A673 (cell line): ENCODE measurements at regions not wholly inside any gene's neighbourhood (a gene's known extent, or its start where the extent isn't known, plus 50 kb on each side); places are given as distances from the start of the nearest gene placed in this dataset.

Experiments
- BruUV-seq: library from RNA; stranded (reverse); fragments of 400-500 nt; replicated peaks from 2 replicates; lab custom pipeline; 2021; lab: Mats Ljungman, UMichigan
- CTCF ChIA-PET: fragments of 300-600 bp; sonication (Branson Sonifier 250); formaldehyde crosslinking; loops from one replicate; lab custom pipeline; 2022; ENCODE audit warnings: antibody characterized with exemption; lab: Charles Lee
- POLR2A ChIA-PET: fragments of 300-600 bp; sonication (Branson Sonifier 250); formaldehyde crosslinking; loops from one replicate; lab custom pipeline; 2022; ENCODE audit warnings: antibody characterized with exemption; ENCODE audit not compliant: low non-redundant PET; lab: Charles Lee
- DNase-seq: peaks from one replicate; pipeline ENCODE4 v3.0.0-alpha.2; 2015; ENCODE audit warnings: low spot score
- H3K27ac ChIP-seq: fragments of 200-600 bp; sonication (generic); 2 replicates; pipeline ENCODE4 v1.5.1; 2016; ENCODE audit warnings: mixed run types, low read depth, mild to moderate bottlenecking, mixed read lengths, antibody characterized with exemption, low read length; ENCODE audit not compliant: poor library complexity, severe bottlenecking
- H3K27me3 ChIP-seq: fragments of 200-600 bp; sonication (generic); replicated peaks from 2 replicates; pipeline ENCODE4 v1.6.1; 2017; ENCODE audit warnings: mixed run types, low read depth, mild to moderate bottlenecking, mixed read lengths, antibody characterized with exemption, low read length; ENCODE audit not compliant: insufficient read depth, poor library complexity
- H3K36me3 ChIP-seq: fragments of 200-600 bp; sonication (generic); 2 replicates; pipeline ENCODE4 v1.6.1; 2016; ENCODE audit warnings: mixed run types, mild to moderate bottlenecking, mixed read lengths, antibody characterized with exemption, low read length; ENCODE audit not compliant: insufficient read depth, poor library complexity, severe bottlenecking
- H3K4me1 ChIP-seq: fragments of 200-600 bp; sonication (generic); 2 replicates; pipeline ENCODE4 v1.6.1; 2017; ENCODE audit warnings: mixed run types, mild to moderate bottlenecking, mixed read lengths, antibody characterized with exemption, low read length; ENCODE audit not compliant: insufficient read depth, poor library complexity, severe bottlenecking
- H3K4me3 ChIP-seq: fragments of 200-600 bp; sonication (generic); 2 replicates; pipeline ENCODE4 v1.5.1; 2016; ENCODE audit warnings: low read depth, mixed run types, mild to moderate bottlenecking, mixed read lengths, low read length; ENCODE audit not compliant: poor library complexity, severe bottlenecking
- H3K9me3 ChIP-seq: fragments of 200-600 bp; sonication (generic); 2 replicates; pipeline ENCODE4 v1.6.1; 2016; ENCODE audit warnings: mixed run types, low read depth, mild to moderate bottlenecking, mixed read lengths, antibody characterized with exemption, low read length; ENCODE audit not compliant: poor library complexity, severe bottlenecking
- EZH2 ChIP-seq: fragments of 200-600 bp; sonication (generic); IDR thresholded peaks from 2 replicates; pipeline ENCODE4 v1.6.1; 2017; ENCODE audit warnings: borderline replicate concordance, low read depth, mild to moderate bottlenecking, mixed read lengths, antibody characterized with exemption, low read length; ENCODE audit not compliant: poor library complexity, severe bottlenecking
- intact Hi-C: fragments of 100-400 bp; cut with micrococcal nuclease; formaldehyde crosslinking; loops from one replicate; pipeline ENCODE4 v1.10.0; 2022; ENCODE audit not compliant: unreplicated experiment
- TF ChIP-seq, protein P1 (sequence below): fragments of 300-800, 200-600 bp; sonication (generic); conservative IDR thresholded peaks from 2 replicates; pipeline ENCODE4 v1.5.1; 2017; ENCODE audit warnings: low read depth, mild to moderate bottlenecking, antibody characterized with exemption, low read length, moderate library complexity, mixed read lengths

DNA sequence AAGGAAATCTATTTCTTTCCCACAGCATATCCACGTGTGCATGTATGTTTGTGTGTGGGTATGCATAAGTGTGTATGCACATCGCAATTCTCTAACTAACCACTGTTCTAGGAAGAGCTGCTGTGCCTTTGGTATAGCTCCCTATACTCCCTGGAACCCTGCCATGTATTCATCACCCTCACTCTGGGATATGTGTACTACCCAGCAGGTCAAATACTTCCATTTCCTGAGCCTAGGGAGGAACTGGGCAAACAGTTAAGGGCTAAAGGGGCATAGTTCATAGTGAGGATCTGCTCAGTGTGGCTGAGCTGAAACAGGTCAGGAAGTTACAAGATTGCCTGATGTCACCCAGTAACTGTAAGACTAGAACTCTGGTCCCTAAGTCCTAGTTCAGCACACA, 260.4 kb downstream of the RPLP1 start:
- H3K9me3 ChIP-seq, result peaks cover 4% of the 10 kb centered on the region
- H3K4me1 ChIP-seq, result no peaks in the 10 kb centered on the region
- H3K36me3 ChIP-seq, result no peaks in the 10 kb centered on the region
- DNase-seq, result peak; percentile 13
- no peak overlapping the region for H3K4me3 ChIP-seq
- BruUV-seq, result no TSS peak
- no peak overlapping the region for H3K27ac ChIP-seq
- no peak for TF ChIP-seq EZH2
- TF ChIP-seq, protein P1, sequence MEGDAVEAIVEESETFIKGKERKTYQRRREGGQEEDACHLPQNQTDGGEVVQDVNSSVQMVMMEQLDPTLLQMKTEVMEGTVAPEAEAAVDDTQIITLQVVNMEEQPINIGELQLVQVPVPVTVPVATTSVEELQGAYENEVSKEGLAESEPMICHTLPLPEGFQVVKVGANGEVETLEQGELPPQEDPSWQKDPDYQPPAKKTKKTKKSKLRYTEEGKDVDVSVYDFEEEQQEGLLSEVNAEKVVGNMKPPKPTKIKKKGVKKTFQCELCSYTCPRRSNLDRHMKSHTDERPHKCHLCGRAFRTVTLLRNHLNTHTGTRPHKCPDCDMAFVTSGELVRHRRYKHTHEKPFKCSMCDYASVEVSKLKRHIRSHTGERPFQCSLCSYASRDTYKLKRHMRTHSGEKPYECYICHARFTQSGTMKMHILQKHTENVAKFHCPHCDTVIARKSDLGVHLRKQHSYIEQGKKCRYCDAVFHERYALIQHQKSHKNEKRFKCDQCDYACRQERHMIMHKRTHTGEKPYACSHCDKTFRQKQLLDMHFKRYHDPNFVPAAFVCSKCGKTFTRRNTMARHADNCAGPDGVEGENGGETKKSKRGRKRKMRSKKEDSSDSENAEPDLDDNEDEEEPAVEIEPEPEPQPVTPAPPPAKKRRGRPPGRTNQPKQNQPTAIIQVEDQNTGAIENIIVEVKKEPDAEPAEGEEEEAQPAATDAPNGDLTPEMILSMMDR, result no peak
- ChIA-PET POLR2A (no interaction called here), CTCF (no interaction called here)
- peaks cover 4% of the 10 kb centered on the region for H3K27me3 ChIP-seq
- intact Hi-C loops, result no loop called here

DNA sequence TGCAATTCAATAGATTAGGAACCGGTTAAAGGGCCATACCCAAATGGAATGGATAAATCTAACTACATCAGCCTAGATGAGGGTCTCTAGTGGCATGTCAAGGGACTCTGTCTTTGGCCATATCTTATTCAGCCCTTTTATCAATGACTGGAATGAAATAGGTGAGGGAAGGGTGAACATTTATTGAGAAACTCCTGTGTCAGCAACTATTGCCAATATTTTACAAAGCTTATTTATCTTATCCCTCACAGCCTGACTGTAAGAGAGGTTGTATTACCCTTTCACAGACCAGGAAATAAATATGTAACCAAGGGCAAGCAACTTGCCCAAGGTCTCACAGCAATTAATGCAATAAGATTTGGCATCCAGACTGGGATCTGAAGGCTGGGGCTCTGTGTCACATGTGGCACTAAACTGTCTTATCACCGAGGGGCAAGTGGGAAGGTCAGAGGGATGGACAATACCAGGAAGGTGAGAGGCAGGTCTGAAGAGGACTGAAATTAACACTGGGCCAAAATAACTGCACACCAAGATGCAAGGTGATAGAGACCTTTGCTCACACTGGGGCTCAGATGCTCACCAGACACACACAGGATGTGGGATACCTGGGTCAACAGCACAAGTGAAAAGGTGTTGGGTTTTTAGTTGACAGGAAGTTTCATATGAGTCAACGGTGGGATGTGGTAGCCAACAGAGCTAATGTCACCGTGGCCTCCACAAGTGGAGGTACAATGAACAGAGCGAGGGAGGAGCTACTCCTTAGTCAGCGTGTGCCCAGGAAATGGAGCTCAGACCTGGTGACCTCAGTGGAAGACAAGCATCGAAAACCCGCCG, 261.3 kb downstream of the RPLP1 start:
- no peak overlapping the region for H3K4me3 ChIP-seq
- no peaks in the 10 kb centered on the region for H3K9me3 ChIP-seq
- intact Hi-C loops, result no loop called here
- POLR2A ChIA-PET, result no interaction called here
- H3K27ac ChIP-seq, result no peak overlapping the region
- CTCF ChIA-PET, result no interaction called here
- H3K36me3 ChIP-seq, result no peaks in the 10 kb centered on the region
- DNase-seq, result no peak
- no TSS peak for BruUV-seq
- TF ChIP-seq EZH2, result no peak
- TF ChIP-seq, protein P1, result no peak
- peaks cover 4% of the 10 kb centered on the region for H3K27me3 ChIP-seq
- H3K4me1 ChIP-seq, result no peaks in the 10 kb centered on the region

DNA sequence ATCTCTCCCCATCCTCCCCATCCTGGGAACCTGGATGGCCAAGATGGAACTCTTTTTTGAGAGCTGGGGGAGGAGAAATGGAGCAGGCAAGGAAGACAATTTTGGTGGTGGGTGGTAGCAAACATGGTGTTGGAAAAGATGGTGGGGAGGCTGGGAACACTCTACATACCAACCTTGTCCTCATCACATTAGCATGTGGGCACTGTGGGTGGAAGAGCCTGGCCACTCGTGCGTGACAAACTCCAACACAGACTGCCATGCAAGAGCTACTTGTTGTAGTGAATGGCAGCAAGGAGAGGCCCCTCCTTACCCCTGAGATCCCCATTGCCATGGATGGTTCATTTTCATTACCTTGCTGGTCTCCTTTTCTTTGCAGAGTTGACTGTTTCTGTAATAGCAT, 262.6 kb downstream of the RPLP1 start:
- POLR2A ChIA-PET, result no interaction called here
- Histone ChIP-seq H3K4me1 (no peaks in the 10 kb centered on the region), H3K27me3 (peaks cover 4% of the 10 kb centered on the region), H3K27ac (no peak overlapping the region), H3K9me3 (no peaks in the 10 kb centered on the region), H3K36me3 (no peaks in the 10 kb centered on the region), H3K4me3 (no peak overlapping the region)
- CTCF ChIA-PET, result no interaction called here
- TF ChIP-seq, protein P1, result no peak
- TF ChIP-seq EZH2, result no peak
- intact Hi-C loops, result no loop called here
- DNase-seq, result no peak
- BruUV-seq, result no TSS peak
